B cell (primary cell): ENCODE measurements at regions not wholly inside any gene's neighbourhood (a gene's known extent, or its start where the extent isn't known, plus 50 kb on each side); places are given as distances from the start of the nearest gene placed in this dataset.

ENCODE experiments used
- EZH2 ChIP-seq: IDR thresholded peaks from 2 replicates; pipeline ENCODE4 v1.6.1; 2012; ENCODE audit warnings: borderline replicate concordance, low read depth, mild to moderate bottlenecking, moderate library complexity, low read length; ENCODE audit not compliant: insufficient read depth, poor library complexity, severe bottlenecking
- TF ChIP-seq, protein P1 (sequence below): fragments of 200-600 bp; IDR thresholded peaks from one replicate; pipeline ENCODE4 v1.8.0; 2022; ENCODE audit warnings: antibody characterized with exemption, mild to moderate bottlenecking

DNA sequence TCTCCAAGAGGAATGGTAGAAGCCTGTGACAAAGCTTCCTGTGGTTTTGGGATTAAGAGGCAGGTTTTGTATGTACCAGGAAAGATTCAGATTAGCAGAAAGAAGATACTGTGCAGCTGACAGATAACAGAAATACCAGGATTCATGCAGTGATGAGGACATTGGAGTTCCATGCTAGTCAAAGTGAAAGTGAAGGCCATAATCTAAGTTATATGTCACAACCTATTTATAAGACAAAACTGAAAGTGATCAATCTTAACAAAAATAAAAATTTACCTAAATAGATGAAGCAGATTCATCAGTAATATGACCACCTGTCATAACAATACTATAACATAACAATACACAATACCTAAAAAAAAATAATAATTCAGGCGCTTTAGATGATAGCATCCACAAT lies 1305.2 kb upstream of the PCDH9 start:
- TF ChIP-seq, protein P1, sequence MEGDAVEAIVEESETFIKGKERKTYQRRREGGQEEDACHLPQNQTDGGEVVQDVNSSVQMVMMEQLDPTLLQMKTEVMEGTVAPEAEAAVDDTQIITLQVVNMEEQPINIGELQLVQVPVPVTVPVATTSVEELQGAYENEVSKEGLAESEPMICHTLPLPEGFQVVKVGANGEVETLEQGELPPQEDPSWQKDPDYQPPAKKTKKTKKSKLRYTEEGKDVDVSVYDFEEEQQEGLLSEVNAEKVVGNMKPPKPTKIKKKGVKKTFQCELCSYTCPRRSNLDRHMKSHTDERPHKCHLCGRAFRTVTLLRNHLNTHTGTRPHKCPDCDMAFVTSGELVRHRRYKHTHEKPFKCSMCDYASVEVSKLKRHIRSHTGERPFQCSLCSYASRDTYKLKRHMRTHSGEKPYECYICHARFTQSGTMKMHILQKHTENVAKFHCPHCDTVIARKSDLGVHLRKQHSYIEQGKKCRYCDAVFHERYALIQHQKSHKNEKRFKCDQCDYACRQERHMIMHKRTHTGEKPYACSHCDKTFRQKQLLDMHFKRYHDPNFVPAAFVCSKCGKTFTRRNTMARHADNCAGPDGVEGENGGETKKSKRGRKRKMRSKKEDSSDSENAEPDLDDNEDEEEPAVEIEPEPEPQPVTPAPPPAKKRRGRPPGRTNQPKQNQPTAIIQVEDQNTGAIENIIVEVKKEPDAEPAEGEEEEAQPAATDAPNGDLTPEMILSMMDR, result no peak
- no peak for TF ChIP-seq EZH2
